GM10266 (cell line): ENCODE measurements at regions not wholly inside any gene's neighbourhood (a gene's known extent, or its start where the extent isn't known, plus 50 kb on each side); places are given as distances from the start of the nearest gene placed in this dataset.

Source experiments
- DNase-seq: peaks from one replicate; pipeline ENCODE4 v3.0.0; 2012; ENCODE audit errors: extremely low spot score
- TF ChIP-seq, protein P1 (sequence below): IDR thresholded peaks from 2 replicates; pipeline ENCODE4 v1.5.1; 2012; ENCODE audit warnings: mild to moderate bottlenecking, low read depth; ENCODE audit not compliant: control insufficient read depth, insufficient read depth; ENCODE audit errors: missing control alignments

DNA sequence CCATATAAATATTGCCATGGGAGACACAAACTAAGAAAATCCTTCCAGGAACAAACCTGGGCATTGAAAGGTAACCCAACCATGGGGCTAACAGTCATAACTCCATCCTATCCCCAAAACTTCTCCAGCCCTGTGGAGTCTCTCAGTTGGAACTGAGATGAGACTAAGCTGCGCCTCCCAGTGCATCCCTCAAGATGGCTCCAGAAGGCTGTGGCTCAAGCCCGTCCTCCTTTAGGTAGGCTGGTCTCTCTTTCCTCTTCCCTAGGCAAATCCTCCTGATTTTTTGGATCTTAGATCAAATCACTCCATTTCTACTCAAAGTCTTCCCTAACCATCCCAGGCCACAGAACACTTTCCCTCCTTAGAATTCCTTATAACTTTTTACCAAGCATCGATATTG is 364.3 kb upstream of the CCDC196 start:
- DNase-seq, result no peak
- TF ChIP-seq, protein P1, sequence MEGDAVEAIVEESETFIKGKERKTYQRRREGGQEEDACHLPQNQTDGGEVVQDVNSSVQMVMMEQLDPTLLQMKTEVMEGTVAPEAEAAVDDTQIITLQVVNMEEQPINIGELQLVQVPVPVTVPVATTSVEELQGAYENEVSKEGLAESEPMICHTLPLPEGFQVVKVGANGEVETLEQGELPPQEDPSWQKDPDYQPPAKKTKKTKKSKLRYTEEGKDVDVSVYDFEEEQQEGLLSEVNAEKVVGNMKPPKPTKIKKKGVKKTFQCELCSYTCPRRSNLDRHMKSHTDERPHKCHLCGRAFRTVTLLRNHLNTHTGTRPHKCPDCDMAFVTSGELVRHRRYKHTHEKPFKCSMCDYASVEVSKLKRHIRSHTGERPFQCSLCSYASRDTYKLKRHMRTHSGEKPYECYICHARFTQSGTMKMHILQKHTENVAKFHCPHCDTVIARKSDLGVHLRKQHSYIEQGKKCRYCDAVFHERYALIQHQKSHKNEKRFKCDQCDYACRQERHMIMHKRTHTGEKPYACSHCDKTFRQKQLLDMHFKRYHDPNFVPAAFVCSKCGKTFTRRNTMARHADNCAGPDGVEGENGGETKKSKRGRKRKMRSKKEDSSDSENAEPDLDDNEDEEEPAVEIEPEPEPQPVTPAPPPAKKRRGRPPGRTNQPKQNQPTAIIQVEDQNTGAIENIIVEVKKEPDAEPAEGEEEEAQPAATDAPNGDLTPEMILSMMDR, result no peak

- DNase-seq, result no peak
- TF ChIP-seq, protein P1, result no peak
Observed at GRCh38 chr14:66129224-66129623, 356.9 kb upstream of the CCDC196 start.

DNA sequence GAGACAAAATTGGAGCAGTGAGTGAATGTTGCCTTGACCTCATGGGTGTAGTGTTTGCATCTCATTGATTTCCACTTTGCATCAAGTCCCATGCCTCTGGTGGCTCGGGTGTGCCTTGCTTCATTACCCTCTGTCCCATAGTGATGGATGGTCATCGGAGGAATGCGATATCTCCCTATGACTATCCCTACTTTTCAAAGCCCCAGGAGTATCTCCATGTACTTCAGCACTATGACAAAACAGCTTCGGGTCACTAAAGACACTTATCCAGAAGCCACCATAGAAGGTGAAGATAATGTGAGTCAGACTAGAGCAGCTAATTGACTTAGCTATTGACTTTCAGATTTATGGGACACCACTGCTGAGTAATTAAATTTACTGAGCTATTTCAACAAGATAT is 355.1 kb upstream of the CCDC196 start:
- TF ChIP-seq, protein P1, result no peak
- DNase-seq, result no peak

- TF ChIP-seq, protein P1, result no peak
- no peak for DNase-seq
Observed at GRCh38 chr14:66133666-66134065, 352.5 kb upstream of the CCDC196 start.

- TF ChIP-seq, protein P1, result no peak
- DNase-seq, result no peak
Observed at GRCh38 chr14:66135831-66136230, 350.3 kb upstream of the CCDC196 start.

DNA sequence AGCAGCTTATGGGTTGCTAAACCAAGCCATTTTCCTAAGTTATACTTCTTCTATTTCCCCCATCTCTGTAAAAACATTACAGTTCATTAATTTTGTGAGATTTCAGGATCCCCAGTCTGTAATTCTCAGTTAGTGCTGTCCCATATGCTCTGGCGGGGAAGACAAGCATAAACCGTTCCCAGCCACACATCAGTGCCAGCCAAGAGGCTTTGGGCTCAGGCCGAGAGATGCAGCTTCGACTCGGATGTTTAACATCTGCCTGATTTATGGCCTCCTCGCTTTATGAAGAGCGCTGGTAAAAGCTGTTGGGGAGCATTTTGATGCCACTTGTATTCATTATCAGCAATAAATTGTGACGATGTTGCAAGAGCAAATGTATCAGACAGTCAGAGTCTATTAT is 349.1 kb upstream of the CCDC196 start:
- no peak for DNase-seq
- TF ChIP-seq, protein P1, result no peak

DNA sequence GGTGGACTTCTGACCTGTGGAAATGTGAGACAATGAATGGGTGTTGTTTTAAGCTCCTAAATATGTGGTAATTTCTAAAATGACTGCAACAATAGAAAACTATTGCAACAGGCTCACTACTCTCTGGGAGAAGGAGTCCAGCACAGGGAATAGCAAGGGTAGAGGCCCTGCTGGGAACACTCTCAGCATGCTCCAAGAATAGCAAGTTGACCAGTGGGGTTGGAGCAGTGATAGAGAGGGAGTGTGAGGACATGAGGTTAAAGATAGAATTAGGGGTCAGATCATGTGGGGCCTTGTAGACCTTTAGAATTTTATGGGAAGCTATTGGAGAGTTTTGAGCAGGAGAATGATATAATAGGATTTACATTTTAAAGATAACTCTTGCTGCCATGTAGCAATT is 346.7 kb upstream of the CCDC196 start:
- DNase-seq, result no peak
- TF ChIP-seq, protein P1, result no peak
